Hepatocyte (in vitro differentiated cells): ENCODE measurements at regions not wholly inside any gene's neighbourhood (a gene's known extent, or its start where the extent isn't known, plus 50 kb on each side); places are given as distances from the start of the nearest gene placed in this dataset.

ENCODE experiments used
- DNase-seq: peaks from one replicate; pipeline ENCODE4 v3.0.0-alpha.2; 2016; ENCODE audit warnings: low spot score
- H2AFZ ChIP-seq: fragments of 200-600 bp; sonication (generic); 2 replicates; pipeline ENCODE4 v1.6.0; 2016; ENCODE audit warnings: antibody characterized with exemption, mild to moderate bottlenecking
- H3K27ac ChIP-seq: fragments of 200-600 bp; sonication (generic); 2 replicates; pipeline ENCODE4 v1.5.1; 2016; ENCODE audit warnings: mild to moderate bottlenecking
- H3K27me3 ChIP-seq: fragments of 200-600 bp; sonication (generic); 2 replicates; pipeline ENCODE4 v1.6.1; 2016
- H3K36me3 ChIP-seq: fragments of 200-600 bp; sonication (generic); replicated peaks from 2 replicates; pipeline ENCODE4 v1.5.1; 2016; ENCODE audit warnings: low read depth; ENCODE audit not compliant: insufficient read depth
- H3K4me1 ChIP-seq: fragments of 200-600 bp; sonication (generic); 2 replicates; pipeline ENCODE4 v1.5.1; 2016; ENCODE audit warnings: mild to moderate bottlenecking, moderate library complexity; ENCODE audit not compliant: insufficient read depth
- H3K4me2 ChIP-seq: fragments of 200-600 bp; sonication (generic); 2 replicates; pipeline ENCODE4 v1.6.0; 2016
- H3K4me3 ChIP-seq: fragments of 200-600 bp; sonication (generic); 2 replicates; pipeline ENCODE4 v1.5.1; 2016; ENCODE audit warnings: mild to moderate bottlenecking
- H3K79me2 ChIP-seq: fragments of 200-600 bp; sonication (generic); 2 replicates; pipeline ENCODE4 v1.6.0; 2017; ENCODE audit warnings: mild to moderate bottlenecking
- H3K9me2 ChIP-seq: fragments of 200-600 bp; sonication (generic); replicated peaks from 2 replicates; pipeline ENCODE4 v1.6.0; 2017; ENCODE audit warnings: mild to moderate bottlenecking; ENCODE audit not compliant: insufficient read depth
- H3K9me3 ChIP-seq: fragments of 200-600 bp; sonication (generic); 2 replicates; pipeline ENCODE4 v1.5.1; 2016; ENCODE audit warnings: low read depth, mild to moderate bottlenecking
- H4K20me1 ChIP-seq: fragments of 200-600 bp; sonication (generic); 2 replicates; pipeline ENCODE4 v1.6.0; 2016; ENCODE audit warnings: mild to moderate bottlenecking; ENCODE audit not compliant: insufficient read depth, poor library complexity, severe bottlenecking
- CTCF ChIP-seq: fragments of 200-600 bp; sonication (generic); IDR thresholded peaks from 2 replicates; pipeline ENCODE4 v1.5.1; 2016; ENCODE audit warnings: antibody characterized with exemption, mild to moderate bottlenecking; ENCODE audit not compliant: poor library complexity
- EZH2 ChIP-seq: fragments of 200-600 bp; sonication (generic); IDR thresholded peaks from 2 replicates; pipeline ENCODE4 v1.6.1; 2016; ENCODE audit warnings: antibody characterized with exemption, mild to moderate bottlenecking, borderline replicate concordance
- EZH2phosphoT487 ChIP-seq: fragments of 200-600 bp; sonication (generic); IDR thresholded peaks from one replicate; pipeline ENCODE4 v1.6.1; 2018; ENCODE audit warnings: antibody characterized with exemption, mild to moderate bottlenecking, low read depth, moderate library complexity; ENCODE audit not compliant: unreplicated experiment, severe bottlenecking
- WGBS: methylation state at CpG from one replicate; pipeline ENCODE4 v1.1.6; 2016; ENCODE audit warnings: low lambda C conversion rate; ENCODE audit errors: missing lambda C conversion rate; 5-methylcytosine and 5-hydroxymethylcytosine counted together

GRCh38 chr1:55530749-55531478 is 315.8 kb upstream of the USP24 start:
- TF ChIP-seq EZH2 = no peak
- no peaks in the 10 kb centered on the region for H3K27me3 ChIP-seq
- H3K4me2 ChIP-seq = peak overlapping the region; percentile 26
- H3K4me1 ChIP-seq = peaks cover 22% of the 10 kb centered on the region
- no peaks in the 10 kb centered on the region for H3K79me2 ChIP-seq
- no peaks in the 10 kb centered on the region for H4K20me1 ChIP-seq
- H3K9me3 ChIP-seq = no peaks in the 10 kb centered on the region
- 68% methylated on average over 3 of the region's 3 CpGs for WGBS
- peak; percentile 25 for DNase-seq
- H3K9me2 ChIP-seq = no peaks in the 10 kb centered on the region
- no peak overlapping the region for H2AFZ ChIP-seq
- H3K27ac ChIP-seq = peak overlapping the region; percentile 35
- no peak overlapping the region for H3K4me3 ChIP-seq
- H3K36me3 ChIP-seq = no peaks in the 10 kb centered on the region

DNA sequence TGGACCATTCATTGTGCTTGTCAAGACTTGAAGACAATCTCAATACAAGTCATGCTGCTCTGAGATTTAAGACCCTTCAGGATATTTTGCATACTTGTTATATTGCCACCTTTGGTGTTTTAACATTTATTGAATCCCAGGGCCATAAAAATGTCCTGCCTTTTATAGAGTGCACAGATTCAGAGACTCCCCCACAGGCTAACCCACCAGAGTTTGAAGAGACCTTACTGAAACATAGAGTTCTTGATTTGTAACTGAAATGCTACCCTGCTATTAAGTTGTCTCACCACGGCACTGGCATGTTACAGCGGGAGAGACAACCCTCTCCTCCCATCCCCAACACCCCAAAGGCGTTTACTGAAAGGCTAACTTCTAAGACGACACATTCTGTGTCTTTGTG is 313.9 kb upstream of the USP24 start:
- Histone ChIP-seq H2AFZ (no peak overlapping the region), H4K20me1 (no peaks in the 10 kb centered on the region), H3K9me2 (no peaks in the 10 kb centered on the region), H3K4me1 (peaks cover 10% of the 10 kb centered on the region), H3K36me3 (no peaks in the 10 kb centered on the region), H3K4me3 (no peak overlapping the region), H3K27me3 (no peaks in the 10 kb centered on the region), H3K9me3 (no peaks in the 10 kb centered on the region), H3K4me2 (no peak overlapping the region), H3K27ac (no peak overlapping the region), H3K79me2 (no peaks in the 10 kb centered on the region)
- TF ChIP-seq EZH2 = no peak
- DNase-seq = no peak
- WGBS = 87% methylated on average over 4 of the region's 4 CpGs

DNA sequence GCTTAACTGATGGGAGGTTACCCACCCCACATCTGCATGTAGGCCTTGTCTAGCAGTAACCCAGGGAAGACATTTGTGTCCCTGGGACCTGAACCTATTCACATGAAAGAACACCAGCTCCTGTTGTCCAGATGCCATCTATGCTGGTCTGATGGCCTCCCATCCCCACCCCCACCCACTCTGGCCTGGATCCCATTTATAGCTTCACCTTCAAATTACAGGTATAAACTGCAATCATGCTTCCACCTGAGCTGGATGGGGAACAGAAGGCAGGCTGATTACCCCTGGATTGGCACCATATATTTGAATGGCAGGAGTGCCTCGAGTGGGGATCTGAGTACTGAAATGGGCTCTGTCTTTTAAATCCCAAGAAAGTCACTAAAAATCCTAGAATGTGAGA is 312.7 kb upstream of the USP24 start:
- no peaks in the 10 kb centered on the region for H3K79me2 ChIP-seq
- H3K27ac ChIP-seq = no peak overlapping the region
- no peaks in the 10 kb centered on the region for H3K9me2 ChIP-seq
- no peak overlapping the region for H2AFZ ChIP-seq
- no peak for DNase-seq
- no peaks in the 10 kb centered on the region for H3K27me3 ChIP-seq
- H4K20me1 ChIP-seq = no peaks in the 10 kb centered on the region
- no peak overlapping the region for H3K4me3 ChIP-seq
- WGBS = 85% methylated on average over 1 of the region's 1 CpG
- H3K4me2 ChIP-seq = no peak overlapping the region
- TF ChIP-seq CTCF (no peak), EZH2phosphoT487 (no peak), EZH2 (no peak)
- no peaks in the 10 kb centered on the region for H3K9me3 ChIP-seq
- H3K4me1 ChIP-seq = peaks cover 8% of the 10 kb centered on the region
- no peaks in the 10 kb centered on the region for H3K36me3 ChIP-seq

DNA sequence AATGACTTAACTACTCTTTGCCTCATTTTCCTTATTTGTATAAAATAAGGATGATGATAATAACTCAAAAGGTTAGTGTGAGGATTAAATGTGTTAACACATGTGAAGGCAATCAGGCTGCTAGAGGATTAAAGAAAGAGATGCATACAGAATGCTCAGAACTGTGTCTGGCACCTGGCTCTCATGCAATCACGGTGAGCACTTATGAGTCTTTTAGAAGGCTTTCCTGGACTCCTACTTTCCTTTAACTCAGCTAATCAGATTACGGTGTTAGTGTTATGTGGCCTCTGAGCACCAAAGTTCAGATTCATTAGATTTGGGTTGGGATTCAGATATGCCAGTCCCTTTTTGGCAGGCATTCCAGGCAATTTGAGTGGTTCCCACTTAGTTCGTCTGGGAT is 311.6 kb upstream of the USP24 start:
- Histone ChIP-seq H3K27ac (no peak overlapping the region), H4K20me1 (no peaks in the 10 kb centered on the region), H3K9me3 (no peaks in the 10 kb centered on the region), H3K36me3 (no peaks in the 10 kb centered on the region), H3K79me2 (no peaks in the 10 kb centered on the region), H3K27me3 (no peaks in the 10 kb centered on the region), H3K4me3 (no peak overlapping the region), H2AFZ (no peak overlapping the region), H3K9me2 (no peaks in the 10 kb centered on the region), H3K4me1 (peaks cover 8% of the 10 kb centered on the region), H3K4me2 (no peak overlapping the region)
- no peak for TF ChIP-seq EZH2phosphoT487
- TF ChIP-seq EZH2 = no peak
- no peak for DNase-seq
- 49% methylated on average over 3 of the region's 3 CpGs for WGBS

GRCh38 chr1:55524006-55524405 is 308.8 kb upstream of the USP24 start:
- Histone ChIP-seq H3K36me3 (no peaks in the 10 kb centered on the region), H2AFZ (no peak overlapping the region), H3K9me3 (no peaks in the 10 kb centered on the region), H4K20me1 (no peaks in the 10 kb centered on the region), H3K9me2 (no peaks in the 10 kb centered on the region), H3K4me3 (no peak overlapping the region), H3K79me2 (no peaks in the 10 kb centered on the region), H3K4me2 (no peak overlapping the region), H3K27me3 (no peaks in the 10 kb centered on the region), H3K4me1 (peaks cover 8% of the 10 kb centered on the region), H3K27ac (no peak overlapping the region)
- 92% methylated on average over 4 of the region's 4 CpGs for WGBS
- no peak for TF ChIP-seq EZH2
- no peak for TF ChIP-seq EZH2phosphoT487
- no peak for TF ChIP-seq CTCF
- DNase-seq = no peak
